ENCODE measurements at regions not wholly inside any gene's neighbourhood (a gene's known extent, or its start where the extent isn't known, plus 50 kb on each side); places are given as distances from the start of the nearest gene placed in this dataset.

- intact Hi-C loops (cut with DNase I): no loop called here
- Histone ChIP-seq H3K9me3 (no peaks in the 10 kb centered on the region), H3K27ac (no peak overlapping the region), H3K36me3 (no peaks in the 10 kb centered on the region), H3K4me3 (no peak overlapping the region), H3K4me1 (no peaks in the 10 kb centered on the region), H3K27me3 (no peaks in the 10 kb centered on the region)
- WGBS, 2 donors: 49 to 82% methylated on average over 1 of the region's 1 CpG
- no peak for DNase-seq
- no peak for TF ChIP-seq EP300 (IDR thresholded peaks at IDR 0.05)
- no peak for TF ChIP-seq POLR2A (IDR thresholded peaks at IDR 0.05)
- TF ChIP-seq, protein P1, sequence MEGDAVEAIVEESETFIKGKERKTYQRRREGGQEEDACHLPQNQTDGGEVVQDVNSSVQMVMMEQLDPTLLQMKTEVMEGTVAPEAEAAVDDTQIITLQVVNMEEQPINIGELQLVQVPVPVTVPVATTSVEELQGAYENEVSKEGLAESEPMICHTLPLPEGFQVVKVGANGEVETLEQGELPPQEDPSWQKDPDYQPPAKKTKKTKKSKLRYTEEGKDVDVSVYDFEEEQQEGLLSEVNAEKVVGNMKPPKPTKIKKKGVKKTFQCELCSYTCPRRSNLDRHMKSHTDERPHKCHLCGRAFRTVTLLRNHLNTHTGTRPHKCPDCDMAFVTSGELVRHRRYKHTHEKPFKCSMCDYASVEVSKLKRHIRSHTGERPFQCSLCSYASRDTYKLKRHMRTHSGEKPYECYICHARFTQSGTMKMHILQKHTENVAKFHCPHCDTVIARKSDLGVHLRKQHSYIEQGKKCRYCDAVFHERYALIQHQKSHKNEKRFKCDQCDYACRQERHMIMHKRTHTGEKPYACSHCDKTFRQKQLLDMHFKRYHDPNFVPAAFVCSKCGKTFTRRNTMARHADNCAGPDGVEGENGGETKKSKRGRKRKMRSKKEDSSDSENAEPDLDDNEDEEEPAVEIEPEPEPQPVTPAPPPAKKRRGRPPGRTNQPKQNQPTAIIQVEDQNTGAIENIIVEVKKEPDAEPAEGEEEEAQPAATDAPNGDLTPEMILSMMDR (IDR thresholded peaks at IDR 0.05): no peak
- no peak for TF ChIP-seq POLR2AphosphoS5 (IDR thresholded peaks at IDR 0.05)
Measured at GRCh38 chr13:105790923-105791322, 744.5 kb downstream of the EFNB2 start.

GRCh38 chr13:105788530-105788929, 746.9 kb downstream of the EFNB2 start:
- no peak for DNase-seq
- intact Hi-C loops (cut with DNase I): no loop called here

DNA sequence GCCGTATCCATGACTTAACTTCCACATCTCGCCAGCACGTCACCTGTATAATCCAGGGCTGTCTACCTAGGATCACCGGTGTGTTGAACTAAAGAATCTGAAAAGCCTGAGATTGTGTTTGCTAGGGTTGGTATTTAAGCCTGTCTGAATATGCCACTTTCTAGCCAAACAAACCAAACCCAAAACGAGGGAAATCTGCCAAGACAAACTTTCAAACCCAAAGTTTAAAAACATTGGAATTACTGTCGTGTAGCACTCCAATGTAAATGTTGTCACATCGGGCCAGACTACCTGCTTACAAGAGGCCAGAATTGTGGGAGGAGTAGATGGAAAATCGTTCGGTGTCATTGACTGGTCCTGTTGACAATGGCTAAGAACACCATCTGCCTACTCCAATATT, 747.8 kb downstream of the EFNB2 start:
- H3K4me1 ChIP-seq: no peaks in the 10 kb centered on the region
- no peak for DNase-seq
- H3K36me3 ChIP-seq: no peaks in the 10 kb centered on the region
- H3K27me3 ChIP-seq: no peaks in the 10 kb centered on the region
- TF ChIP-seq, protein P1 (IDR thresholded peaks at IDR 0.05): no peak
- TF ChIP-seq POLR2AphosphoS5 (IDR thresholded peaks at IDR 0.05) (no peak), POLR2A (IDR thresholded peaks at IDR 0.05) (no peak), EP300 (IDR thresholded peaks at IDR 0.05) (no peak)
- no peak overlapping the region for H3K4me3 ChIP-seq
- intact Hi-C loops (cut with DNase I): no loop called here
- no peaks in the 10 kb centered on the region for H3K9me3 ChIP-seq
- no peak overlapping the region for H3K27ac ChIP-seq
- WGBS, 2 donors: 22 to 67% methylated on average over 9 of the region's 9 CpGs

More at GRCh38 chr13:105788530-105788929, 746.9 kb downstream of the EFNB2 start:
- Histone ChIP-seq H3K9me3 (no peaks in the 10 kb centered on the region), H3K27me3 (no peaks in the 10 kb centered on the region), H3K27ac (no peak overlapping the region), H3K36me3 (no peaks in the 10 kb centered on the region), H3K4me1 (no peaks in the 10 kb centered on the region), H3K4me3 (no peak overlapping the region)
- TF ChIP-seq POLR2AphosphoS5 (IDR thresholded peaks at IDR 0.05) (no peak), EP300 (IDR thresholded peaks at IDR 0.05) (no peak), POLR2A (IDR thresholded peaks at IDR 0.05) (no peak)
- TF ChIP-seq, protein P1 (IDR thresholded peaks at IDR 0.05): no peak
- 75 to 80% methylated on average over 3 of the region's 3 CpGs for WGBS, 2 donors

DNA sequence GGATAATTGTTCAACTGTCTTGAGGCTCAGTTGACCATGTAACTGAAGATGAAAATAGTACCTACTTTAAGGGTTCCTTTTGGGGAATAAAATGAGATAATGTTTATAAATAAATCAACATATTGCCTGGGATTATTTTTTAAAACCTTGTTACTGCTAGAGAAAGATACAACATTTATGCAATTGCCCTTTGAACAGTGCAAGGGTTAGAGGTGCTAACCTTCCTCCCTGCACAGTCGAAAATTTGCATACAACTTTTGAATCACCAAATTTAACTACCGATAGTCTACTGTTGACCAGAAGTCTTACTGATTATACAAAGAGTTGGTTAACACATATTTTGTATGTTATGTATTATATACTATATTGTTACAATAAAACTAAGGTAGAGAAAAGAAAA, 750.0 kb downstream of the EFNB2 start:
- intact Hi-C loops (cut with DNase I): no loop called here
- WGBS, 2 donors: 86 to 89% methylated on average over 2 of the region's 2 CpGs
- no peak for DNase-seq
- Histone ChIP-seq H3K36me3 (no peaks in the 10 kb centered on the region), H3K27me3 (no peaks in the 10 kb centered on the region), H3K27ac (no peak overlapping the region), H3K9me3 (no peaks in the 10 kb centered on the region), H3K4me3 (no peak overlapping the region), H3K4me1 (no peaks in the 10 kb centered on the region)
- TF ChIP-seq POLR2AphosphoS5 (IDR thresholded peaks at IDR 0.05) (no peak), POLR2A (IDR thresholded peaks at IDR 0.05) (no peak)
- TF ChIP-seq, protein P1 (IDR thresholded peaks at IDR 0.05): no peak

DNA sequence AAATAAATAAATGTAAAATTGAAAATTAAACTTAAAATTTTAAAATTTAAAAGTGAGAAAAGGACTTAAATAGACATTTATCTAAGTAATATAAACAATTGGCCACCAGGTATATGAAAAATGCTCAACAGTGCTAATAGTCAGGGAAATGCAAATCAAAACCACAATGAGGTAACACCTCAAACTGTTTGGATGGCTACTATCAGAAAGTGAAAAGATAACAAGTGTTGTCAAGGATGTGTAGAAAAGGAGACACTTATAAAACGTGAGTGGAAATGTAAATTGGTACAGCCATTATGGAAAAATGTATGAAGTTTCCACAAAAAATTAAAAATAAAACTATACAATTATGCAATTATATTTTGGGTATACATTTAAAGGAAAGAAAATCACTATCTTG, 752.2 kb downstream of the EFNB2 start:
- WGBS, 2 donors: 73 to 78% methylated on average over 1 of the region's 1 CpG

More for the DNA sequence above, 752.2 kb downstream of the EFNB2 start:
- Histone ChIP-seq H3K27ac (no peak overlapping the region), H3K4me3 (no peak overlapping the region), H3K27me3 (no peaks in the 10 kb centered on the region), H3K4me1 (no peaks in the 10 kb centered on the region), H3K36me3 (no peaks in the 10 kb centered on the region), H3K9me3 (no peaks in the 10 kb centered on the region)
- TF ChIP-seq POLR2AphosphoS5 (IDR thresholded peaks at IDR 0.05) (no peak), EP300 (IDR thresholded peaks at IDR 0.05) (no peak), POLR2A (IDR thresholded peaks at IDR 0.05) (no peak)
- TF ChIP-seq, protein P1 (IDR thresholded peaks at IDR 0.05): no peak
- no peak for DNase-seq
- intact Hi-C loops (cut with DNase I): no loop called here
